HG03280 (cell line): ENCODE measurements at regions not wholly inside any gene's neighbourhood (a gene's known extent, or its start where the extent isn't known, plus 50 kb on each side); places are given as distances from the start of the nearest gene placed in this dataset.
"Not testable (repeated sequence)": the region's sequence is repeated elsewhere in the genome, so short reads cannot be mapped to it uniquely, and the experiment has no call there.

ENCODE experiments used
- ATAC-seq: cut with Tn5 transposase; IDR thresholded peaks from one replicate; pipeline ENCODE4 v1.9.1; 2021; ENCODE audit warnings: mild to moderate bottlenecking, moderate library complexity; ENCODE audit not compliant: unreplicated experiment

DNA sequence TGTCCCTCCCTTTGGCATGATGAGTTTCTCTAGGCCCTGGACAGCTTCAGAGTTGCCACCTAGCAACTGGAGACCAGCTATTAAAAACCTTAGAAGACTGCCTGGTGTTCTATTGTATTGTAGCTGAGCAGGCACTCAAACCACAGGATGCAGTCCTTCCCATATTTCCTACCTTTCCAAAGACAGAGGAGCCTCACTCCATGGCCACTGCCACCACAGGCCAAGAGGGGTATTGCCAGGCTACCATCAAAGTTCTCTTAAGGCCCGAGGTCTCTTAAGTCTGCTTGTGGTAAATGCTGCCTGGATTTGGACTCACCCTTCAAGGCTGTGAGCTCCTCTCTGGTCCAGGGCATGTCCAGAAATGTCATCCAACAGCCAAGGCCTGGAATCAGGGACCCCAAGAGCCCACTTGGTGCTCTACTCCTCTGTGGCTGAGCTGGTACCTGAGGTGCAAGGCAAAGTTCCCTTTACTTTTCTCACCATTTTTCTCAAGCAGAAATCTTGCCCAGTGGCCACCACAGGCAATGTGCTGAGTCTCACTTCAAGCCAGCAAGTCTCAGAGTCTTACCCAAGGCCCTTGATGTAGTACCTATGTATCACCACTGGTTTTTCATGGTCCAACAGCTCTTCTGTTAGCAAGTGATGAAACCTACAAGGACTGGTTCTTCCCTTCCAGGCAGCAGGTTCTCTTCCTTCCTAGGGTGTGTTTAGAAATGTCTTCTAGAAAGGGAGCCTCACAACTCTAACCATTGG lies 269.4 kb downstream of the AMY1C start:
- ATAC-seq = peak; percentile 66

DNA sequence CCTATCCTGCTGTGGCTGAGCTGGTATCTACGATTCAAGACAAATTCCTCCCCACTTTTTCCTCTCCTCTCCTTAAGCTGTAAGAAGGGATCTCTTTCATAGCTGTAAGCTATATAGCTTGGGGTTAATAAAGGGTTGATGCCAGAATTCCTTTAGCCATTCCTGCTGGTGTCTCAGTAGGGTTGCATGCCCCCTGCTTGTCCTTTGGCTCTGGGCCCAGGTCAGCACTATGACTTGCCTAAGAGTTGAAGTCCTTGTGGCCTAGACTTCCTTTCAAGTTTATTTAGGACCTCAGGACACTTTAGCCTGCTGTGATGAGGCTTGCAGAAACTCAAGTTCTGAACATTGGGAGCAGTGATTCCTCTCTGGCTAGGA lies 270.0 kb downstream of the AMY1C start:
- no peak for ATAC-seq

DNA sequence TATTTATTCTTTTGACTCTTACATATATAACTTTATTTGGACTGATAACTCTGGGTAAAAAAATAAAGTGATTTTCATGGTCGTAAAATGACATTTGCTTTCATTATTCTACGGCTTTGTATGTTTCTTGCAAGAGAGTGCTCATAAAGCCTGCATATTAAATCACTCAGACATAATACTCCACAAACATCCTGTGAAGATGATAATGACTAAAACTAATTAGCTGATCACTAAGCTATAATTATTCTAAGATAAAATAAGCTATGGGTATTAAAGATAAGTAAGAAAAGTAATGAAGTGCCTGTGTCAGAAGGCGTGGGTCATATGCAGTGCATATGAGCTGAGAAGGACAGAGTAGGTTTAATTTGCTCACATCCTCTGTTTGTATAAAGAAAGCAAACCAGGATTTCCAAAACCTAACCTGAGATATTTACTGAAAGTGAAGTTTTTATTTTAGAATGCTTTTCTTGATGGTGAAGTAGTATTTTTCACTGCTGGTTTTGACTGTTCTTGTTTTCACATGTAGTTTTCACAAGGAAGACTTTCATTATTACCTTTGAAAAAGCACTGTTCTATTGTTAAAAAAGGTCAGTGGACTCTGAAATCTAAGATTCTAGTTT lies 278.8 kb downstream of the AMY1C start:
- no peak for ATAC-seq

DNA sequence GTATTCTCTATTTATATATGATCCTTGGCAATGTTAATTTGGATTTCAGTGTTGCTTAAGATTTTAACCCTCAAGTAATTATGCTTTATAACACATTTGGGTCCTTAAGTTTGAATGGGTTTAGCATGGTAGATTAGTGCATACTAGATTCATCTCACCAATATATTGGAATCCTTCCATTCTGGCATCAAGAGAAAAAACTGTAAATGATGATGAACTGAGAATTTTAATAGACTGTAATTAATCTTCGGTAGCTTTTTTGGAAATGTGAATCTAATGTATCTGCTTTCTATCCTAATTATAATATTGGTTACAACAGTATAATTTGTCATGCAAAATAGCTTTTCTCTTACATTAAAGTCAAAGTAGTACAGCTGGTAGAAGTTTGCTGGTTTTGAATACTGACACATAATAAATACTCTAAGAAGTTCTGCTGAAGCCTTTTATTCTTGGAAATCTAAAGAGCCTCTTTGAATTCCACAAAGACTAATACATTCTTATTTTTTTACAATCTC lies 279.8 kb downstream of the AMY1C start:
- no peak for ATAC-seq

DNA sequence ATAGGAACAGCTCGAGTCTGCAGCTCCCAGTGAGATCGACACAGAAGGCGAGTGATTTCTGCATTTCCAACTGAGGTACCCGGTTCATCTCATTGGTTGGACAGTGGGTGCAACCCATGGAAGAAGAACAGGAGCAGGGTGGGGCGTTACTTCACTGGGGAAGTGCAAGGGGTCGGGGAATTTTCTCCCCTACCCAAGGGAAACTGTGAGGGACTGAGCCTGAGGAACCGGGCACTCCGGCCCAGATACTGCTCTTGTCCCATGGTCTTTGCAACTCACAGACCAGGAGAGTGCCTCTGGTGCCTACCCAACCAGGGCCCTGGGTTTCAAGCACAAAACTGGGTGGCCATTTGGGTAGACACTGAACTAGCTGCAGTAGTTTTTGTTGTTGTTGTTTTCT lies 307.1 kb downstream of the AMY1C start:
- ATAC-seq = no peak

DNA sequence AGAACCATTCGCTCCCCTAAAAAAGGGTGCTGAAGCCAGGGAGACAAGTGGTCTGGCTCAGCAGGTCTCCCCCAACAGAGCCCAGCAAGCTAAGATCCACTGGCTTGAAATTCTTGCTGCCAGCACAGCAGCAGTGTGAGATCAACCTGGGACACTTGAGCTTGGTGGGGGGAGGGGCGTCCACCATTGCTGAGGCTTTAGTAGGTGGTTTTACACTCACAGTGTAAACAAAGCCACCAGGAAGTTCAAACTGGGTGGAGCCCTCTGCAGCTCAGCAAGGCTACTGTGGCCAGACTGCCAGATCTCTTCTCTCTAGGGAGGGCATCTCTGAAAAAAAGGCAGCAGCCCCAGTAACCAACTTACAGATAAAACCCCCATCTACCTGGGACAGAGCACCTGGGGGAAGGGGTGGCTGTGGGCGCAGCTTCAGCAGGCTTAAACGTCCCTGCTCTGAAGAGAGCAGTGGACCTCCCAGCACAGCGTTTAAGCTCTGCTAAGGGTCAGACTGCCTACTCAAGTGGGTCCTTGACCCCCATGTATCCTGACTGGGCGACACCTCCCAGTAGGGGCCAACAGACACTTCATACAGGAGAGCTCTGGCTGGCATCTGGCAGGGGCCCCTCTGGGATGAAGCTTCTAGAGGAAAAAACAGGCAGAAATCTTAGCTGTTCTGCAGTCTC lies 307.7 kb downstream of the AMY1C start:
- ATAC-seq = not testable (repeated sequence)

DNA sequence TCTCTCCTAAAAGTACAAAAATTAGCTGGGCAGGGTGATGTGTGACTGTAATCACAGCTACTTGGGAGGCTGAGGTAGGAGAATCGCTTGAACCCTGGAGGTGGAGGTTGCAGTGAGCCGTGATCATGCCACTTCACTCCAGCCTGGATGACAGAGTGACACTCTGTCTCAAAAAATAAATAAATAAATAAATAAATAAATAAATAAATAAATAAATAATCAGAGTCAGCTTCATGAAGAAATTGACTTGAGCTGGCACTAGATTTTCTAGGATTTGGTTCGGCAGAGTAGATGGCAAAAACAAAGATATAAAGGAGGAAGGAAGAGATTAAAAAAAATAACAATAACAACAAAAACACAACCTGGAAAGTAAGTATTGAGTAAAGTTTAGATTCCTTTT lies 311.9 kb downstream of the AMY1C start:
- ATAC-seq = not testable (repeated sequence)

DNA sequence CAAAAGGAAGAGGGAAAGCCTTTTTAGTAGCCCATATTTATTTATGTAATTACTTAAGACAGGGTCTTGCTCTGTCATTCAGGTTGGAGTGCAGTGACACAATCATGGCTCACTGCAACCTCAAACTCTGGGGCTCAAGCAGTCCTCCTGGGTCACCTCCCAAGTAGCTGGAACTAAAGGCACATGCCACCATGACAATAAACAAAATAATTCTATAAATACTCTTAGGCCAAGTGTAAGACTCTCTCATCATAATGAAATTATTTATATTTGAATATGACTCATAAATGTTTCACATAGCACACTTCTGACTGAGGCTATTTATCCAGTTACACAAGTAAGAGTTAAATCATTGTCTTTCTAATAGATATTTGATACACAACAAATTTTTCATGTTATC lies 314.7 kb downstream of the AMY1C start:
- no peak for ATAC-seq

DNA sequence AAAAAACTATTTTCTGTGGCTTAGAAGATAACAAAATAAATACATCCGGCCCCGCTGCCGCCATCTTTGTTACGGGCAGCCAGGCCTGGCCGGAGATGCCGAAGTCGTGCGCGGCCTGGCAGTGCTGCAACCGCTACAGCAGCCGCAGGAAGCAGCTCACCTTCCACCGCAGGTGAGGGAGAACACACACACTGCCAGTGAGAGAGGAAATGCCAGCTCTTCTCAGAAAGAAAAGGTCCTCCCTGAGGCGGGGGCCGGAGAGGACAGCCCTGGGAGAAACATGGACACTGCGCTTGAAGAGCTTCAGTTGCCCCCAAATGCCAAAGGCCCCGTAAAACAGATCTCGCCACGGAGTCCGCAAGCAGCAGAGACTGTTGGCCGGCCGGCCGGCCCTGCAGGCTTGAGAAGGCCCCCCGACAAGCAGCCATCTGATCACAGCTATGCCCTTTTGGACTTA lies 323.2 kb downstream of the AMY1C start:
- no peak for ATAC-seq

DNA sequence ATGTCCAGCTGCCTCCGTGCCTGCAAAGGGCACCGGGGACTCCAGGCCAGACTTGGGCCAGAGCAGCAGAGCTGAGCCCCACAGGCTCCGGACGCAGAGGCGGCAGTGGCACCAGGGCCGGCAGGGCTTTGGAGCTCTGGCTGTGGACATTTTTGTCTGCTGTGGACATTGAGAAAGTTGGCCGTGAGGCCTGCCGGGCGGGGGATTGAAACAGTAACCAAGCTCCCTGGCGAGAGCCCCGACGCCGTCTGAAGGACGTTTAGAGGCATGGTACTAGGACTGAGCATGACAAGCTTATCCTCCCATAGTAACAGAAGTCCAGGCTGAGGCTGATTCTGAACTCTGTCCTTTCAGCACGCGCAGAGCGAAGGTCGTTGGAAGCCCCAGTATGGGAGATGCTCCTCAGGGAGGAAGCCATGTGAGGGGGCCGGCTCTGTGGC lies 323.8 kb downstream of the AMY1C start:
- no peak for ATAC-seq

DNA sequence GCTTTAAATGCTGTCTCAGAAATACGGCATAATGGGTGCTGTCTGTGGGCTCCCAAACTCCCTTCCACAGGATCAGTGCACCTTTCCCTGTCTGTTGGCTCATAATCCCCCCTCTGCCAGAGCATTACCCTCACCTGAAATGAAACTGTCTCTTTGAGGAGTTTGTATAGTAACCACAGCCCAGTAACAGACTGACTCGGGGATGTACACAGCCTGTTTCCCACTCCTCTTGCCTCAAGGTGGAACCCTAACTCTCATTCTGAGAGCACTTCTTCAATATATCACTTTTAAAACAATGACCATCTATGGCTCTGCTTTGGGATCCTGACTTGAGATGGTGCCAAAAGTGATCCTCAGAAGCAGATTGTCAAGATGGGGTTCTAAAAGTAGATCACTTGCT lies 332.5 kb downstream of the AMY1C start:
- no peak for ATAC-seq

DNA sequence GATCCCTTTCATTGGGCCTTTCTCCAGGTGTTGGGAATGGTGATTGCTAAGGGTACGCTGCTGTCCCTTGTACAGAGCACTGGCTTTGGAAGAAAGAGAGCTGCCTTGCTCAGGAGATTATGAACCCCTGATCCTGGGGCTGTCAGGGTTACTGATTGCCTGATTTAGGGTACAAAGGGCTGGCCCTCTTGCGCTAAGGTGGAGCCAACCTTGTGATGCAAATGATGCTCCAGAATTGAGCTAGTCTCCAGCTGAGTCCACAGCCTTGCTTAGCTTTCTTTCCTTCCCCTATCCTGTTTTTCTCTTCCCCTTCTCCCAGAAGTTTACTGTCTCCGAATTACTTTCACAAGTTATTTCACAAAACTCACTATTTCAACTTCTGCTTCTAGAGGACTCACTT lies 334.7 kb downstream of the AMY1C start:
- no peak for ATAC-seq

DNA sequence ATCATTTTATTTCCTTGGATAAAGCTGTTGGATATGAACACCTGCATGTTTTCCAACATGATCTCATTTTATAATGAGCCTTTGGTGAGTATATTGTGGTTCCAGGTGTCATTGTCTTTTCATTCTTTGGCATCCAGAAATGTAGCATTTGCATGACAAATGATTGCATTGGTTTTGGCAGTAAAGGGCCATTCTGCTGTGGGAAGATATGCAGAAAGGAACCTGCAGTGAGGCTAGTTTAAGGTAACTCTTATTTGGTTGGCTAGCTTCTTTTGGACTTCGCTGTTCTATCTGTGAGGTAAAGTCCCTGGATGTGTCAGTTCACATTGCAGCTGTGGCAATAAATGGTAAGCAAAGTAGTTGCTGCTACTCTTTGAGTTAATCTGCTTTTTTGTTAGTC lies 343.0 kb downstream of the AMY1C start:
- ATAC-seq = no peak

DNA sequence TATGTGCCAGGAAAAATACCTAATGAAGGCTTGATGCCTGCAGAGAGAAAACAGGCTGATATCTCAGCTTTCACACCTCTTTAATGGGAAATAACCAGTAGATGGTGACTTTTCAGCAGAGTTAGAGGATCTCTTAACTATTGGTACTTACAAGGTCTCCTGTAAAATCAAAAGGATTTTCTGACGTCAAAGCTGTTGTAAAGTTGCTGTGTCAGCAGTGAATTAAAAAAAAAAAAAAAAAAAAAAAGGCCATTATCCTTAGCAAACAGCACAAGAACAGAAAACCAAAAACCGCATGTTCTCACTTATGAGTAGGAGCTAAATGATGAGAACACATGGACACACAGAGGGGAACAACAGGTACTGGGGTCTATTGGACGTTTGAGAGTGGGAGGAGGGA lies 349.1 kb downstream of the AMY1C start:
- no peak for ATAC-seq

DNA sequence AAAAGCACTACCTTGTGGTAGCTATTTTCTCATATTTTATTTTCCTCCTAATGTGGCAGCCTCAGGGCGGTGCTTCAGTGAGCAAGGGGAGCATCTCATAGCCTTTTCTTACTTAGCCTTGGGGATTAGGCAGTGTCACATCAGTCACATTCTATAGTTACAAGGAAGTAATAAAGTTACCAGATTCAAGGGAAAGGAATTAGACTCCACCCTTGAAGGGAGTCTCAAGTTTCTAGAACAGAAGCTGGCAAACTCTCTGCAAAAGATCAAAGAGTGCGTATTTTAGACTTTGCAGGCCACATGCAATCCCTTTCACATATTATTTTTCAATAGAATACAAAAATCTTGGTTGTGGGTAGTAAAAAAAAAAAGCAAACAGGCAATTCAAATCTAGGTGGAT lies 350.4 kb downstream of the AMY1C start:
- ATAC-seq = no peak

DNA sequence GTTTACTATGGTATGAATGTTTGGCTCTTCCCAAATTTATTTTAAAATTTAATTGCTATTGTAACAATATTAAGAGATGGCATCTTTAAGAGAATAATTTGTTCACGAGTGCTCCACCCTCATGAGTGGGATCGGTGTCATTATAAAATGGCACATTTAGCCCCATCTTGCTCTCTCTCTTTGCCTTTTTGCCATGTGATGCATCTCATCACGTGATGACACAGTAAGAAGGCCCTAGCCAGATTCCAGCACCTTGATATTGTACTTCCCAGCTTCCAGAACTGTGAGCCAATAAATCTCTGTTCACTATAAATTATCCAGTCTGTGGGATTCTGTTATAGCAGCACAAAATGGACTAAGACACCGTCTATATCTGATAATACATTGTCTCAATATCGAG lies 355.8 kb downstream of the AMY1C start:
- ATAC-seq = no peak

DNA sequence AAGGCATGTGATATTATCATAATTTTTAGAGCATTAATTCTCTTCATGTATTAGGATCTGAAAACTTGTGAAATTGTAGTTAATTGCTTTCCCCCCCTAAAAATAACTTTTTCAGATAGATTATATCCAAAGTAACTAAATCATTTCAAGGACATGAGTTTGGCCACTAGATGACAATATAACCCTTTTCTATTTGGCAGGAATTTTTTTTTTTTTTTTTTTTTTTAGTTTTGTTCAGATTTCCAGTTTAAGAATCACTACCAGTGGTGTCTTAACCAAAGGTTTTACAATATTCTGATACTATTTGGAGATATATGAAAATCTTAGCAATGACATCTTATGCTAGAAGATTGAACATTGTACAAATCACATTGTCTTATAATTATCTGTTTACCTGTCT lies 370.8 kb downstream of the AMY1C start:
- ATAC-seq = no peak

DNA sequence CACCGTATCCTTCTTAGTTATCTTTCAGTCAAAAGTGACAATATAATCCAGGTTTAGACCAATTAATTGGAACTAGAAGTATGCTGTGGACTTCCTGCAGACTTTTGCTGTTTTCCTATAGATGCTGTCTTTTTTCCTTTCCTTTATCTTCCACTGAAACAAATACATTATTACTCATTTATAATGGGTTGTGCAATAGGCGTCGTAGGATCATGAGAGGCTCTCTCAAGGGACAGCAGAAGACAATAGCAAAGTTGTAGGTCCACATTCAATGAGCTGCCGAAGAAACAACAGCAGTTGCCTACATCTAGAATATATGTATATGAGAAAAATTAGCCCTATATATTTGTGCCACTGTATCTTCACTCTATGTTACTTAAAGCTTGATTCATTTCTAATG lies 371.6 kb downstream of the AMY1C start:
- no peak for ATAC-seq

DNA sequence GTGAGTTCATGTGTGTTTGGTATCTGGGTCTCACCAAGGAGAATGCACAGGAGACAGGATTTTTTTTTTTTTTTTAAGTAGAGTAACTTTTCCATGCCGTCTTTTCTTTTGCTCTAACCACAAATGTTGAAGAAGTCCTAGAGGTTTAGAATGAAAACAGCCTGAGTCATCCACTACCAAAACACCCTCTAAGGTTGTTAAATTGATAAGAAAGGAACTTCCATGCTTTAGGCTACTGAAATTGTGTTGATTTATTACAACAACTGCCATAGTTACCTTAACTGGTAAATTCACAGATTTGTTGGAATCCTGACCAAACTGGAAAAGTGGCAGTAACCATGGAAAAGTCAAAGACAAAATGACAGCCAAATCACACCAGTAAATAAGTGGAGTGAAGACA lies 375.6 kb downstream of the AMY1C start:
- no peak for ATAC-seq

DNA sequence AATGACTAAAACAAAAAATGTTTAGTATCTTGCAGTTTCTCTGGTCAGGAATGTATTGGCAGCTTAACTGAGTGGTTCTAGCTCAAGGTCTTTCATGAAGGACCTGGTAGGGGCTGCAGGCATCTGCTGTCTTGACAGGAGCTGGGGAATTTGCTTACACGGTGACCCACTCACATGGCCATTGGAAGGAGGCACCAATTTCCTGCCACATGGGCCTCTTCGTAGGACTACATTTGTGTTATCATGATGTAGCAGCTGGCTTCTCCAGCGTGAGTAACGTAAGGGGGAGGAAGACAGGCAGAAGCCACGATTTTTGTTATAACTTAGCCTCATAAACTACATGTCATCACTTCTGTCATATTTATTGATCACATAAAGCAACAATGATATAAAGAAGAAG lies 376.3 kb downstream of the AMY1C start:
- no peak for ATAC-seq

DNA sequence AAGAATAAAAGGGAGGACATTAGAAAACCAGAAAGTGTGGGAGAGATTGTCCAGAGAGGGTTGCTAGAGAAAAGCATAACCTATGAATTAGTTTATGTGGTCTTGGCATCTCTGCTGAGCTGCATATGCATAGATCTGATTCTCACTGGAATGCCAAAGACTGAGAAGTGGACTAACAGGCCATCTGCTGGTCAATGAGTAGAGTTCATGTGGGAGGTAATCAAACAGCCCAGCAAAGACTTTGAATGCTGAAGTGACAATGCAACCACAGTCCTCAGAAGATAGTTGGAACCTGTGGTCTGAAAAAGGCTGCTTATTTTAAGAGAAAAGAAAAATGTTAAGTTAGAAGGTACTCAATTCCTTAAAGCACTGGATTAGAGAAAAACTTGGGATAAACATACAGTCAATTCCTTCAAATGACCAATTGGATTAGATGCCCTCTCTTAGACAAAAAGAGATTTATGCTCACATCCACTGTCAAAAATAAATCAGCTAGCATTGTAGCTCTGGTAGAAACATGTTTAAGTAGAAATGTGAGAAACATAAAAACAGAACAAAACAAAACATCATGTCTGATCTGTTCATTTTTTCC lies 382.8 kb downstream of the AMY1C start:
- no peak for ATAC-seq

DNA sequence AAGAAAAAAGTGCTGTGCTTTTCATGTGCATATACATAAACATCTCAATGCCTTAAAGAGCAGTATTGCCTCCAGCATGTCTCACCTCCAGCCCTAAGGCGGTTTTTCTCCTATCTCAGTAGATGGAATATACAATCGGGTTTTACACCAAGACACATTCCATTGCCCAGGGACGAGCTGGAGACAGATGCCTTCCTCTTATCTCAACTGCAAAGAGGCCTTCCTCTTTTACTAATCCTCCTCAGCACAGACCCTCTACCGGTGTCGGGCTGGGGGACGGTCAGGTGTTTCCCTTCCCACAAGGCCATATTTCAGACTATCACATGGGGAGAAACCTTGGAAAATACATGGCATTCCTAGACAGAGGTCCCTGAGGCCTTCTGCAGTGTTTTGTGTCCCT lies 385.3 kb downstream of the AMY1C start:
- not testable (repeated sequence) for ATAC-seq
